Osteocyte (in vitro differentiated cells): ENCODE measurements at regions not wholly inside any gene's neighbourhood (a gene's known extent, or its start where the extent isn't known, plus 50 kb on each side); places are given as distances from the start of the nearest gene placed in this dataset.

Experiments used
- DNase-seq: peaks from one replicate; pipeline ENCODE4 v3.0.0; 2021; ENCODE audit warnings: mixed read lengths; ENCODE audit not compliant: unreplicated experiment; ENCODE audit errors: extremely low spot score
- H3K27ac Mint-ChIP-seq: one replicate; pipeline ENCODE4 v1.8.0; 2021; ENCODE audit warnings: mild to moderate bottlenecking, mixed read lengths; ENCODE audit not compliant: unreplicated experiment
- H3K27me3 Mint-ChIP-seq: one replicate; pipeline ENCODE4 v1.8.0; 2021; ENCODE audit warnings: mixed read lengths; ENCODE audit not compliant: unreplicated experiment
- H3K36me3 Mint-ChIP-seq: one replicate; pipeline ENCODE4 v1.8.0; 2021; ENCODE audit warnings: mixed read lengths; ENCODE audit not compliant: unreplicated experiment
- H3K4me1 Mint-ChIP-seq: one replicate; pipeline ENCODE4 v1.8.0; 2021; ENCODE audit warnings: mixed read lengths; ENCODE audit not compliant: unreplicated experiment
- H3K4me3 Mint-ChIP-seq: one replicate; pipeline ENCODE4 v1.8.0; 2021; ENCODE audit warnings: mild to moderate bottlenecking, moderate library complexity, mixed read lengths; ENCODE audit not compliant: unreplicated experiment
- H3K9me3 Mint-ChIP-seq: one replicate; pipeline ENCODE4 v1.8.0; 2021; ENCODE audit warnings: mixed read lengths; ENCODE audit not compliant: unreplicated experiment
- TF ChIP-seq, protein P1 (sequence below): fragments of 200-600 bp; sonication (generic); IDR thresholded peaks from 2 replicates; pipeline ENCODE4 v1.5.0; 2021; ENCODE audit warnings: antibody characterized with exemption, mild to moderate bottlenecking, moderate library complexity

DNA sequence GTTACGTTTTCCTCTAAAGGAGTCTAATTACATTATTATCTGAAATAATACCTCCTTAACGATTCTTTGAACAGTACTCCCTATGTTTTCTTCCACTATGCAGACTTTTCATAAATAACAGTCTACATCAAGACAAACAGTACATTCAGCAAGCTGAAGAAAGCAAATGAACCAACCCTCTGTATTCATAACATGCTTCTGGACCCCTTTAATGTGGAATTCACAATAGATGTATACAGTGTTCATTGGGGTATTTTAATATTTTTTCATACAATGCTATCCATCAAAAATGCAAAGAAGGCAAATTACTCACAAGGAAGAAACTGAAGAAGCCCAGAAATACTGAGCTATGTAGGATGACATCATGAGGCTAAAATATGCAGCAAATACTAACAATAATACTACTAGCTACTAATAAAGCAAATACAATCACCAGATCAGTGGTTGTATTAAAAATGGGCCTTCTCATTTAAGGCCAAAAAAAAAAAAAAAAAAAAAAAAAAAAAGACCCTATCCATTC is 408.6 kb downstream of the MTX2 start:
- Mint-ChIP-seq H3K27ac (no peak overlapping the region), H3K27me3 (peaks cover 4% of the 10 kb centered on the region), H3K4me3 (no peak overlapping the region), H3K36me3 (no peaks in the 10 kb centered on the region), H3K4me1 (no peaks in the 10 kb centered on the region), H3K9me3 (no peaks in the 10 kb centered on the region)
- TF ChIP-seq, protein P1, sequence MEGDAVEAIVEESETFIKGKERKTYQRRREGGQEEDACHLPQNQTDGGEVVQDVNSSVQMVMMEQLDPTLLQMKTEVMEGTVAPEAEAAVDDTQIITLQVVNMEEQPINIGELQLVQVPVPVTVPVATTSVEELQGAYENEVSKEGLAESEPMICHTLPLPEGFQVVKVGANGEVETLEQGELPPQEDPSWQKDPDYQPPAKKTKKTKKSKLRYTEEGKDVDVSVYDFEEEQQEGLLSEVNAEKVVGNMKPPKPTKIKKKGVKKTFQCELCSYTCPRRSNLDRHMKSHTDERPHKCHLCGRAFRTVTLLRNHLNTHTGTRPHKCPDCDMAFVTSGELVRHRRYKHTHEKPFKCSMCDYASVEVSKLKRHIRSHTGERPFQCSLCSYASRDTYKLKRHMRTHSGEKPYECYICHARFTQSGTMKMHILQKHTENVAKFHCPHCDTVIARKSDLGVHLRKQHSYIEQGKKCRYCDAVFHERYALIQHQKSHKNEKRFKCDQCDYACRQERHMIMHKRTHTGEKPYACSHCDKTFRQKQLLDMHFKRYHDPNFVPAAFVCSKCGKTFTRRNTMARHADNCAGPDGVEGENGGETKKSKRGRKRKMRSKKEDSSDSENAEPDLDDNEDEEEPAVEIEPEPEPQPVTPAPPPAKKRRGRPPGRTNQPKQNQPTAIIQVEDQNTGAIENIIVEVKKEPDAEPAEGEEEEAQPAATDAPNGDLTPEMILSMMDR, result no peak
- DNase-seq, result no peak

DNA sequence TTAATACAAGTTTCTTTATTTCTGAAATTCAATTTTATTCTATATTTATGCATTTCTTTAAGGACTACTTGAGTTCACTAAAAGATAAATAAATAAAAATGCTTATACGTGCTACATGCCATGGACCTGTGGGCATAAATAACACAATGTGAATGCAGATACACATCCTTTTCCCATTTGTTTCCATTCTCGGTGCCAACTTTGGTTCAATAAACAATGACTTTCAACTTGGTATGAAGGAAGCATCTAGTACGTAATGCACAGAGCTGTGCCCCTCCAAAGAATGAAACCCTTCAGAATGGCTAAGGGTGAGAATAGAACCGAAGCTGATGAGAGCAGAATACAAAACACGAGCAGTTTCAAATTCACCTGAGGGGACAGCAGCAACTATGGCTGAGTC is 409.3 kb downstream of the MTX2 start:
- TF ChIP-seq, protein P1, result no peak
- Mint-ChIP-seq H3K27ac (no peak overlapping the region), H3K27me3 (peaks cover 4% of the 10 kb centered on the region), H3K36me3 (no peaks in the 10 kb centered on the region), H3K9me3 (no peaks in the 10 kb centered on the region), H3K4me1 (no peaks in the 10 kb centered on the region), H3K4me3 (no peak overlapping the region)
- DNase-seq, result no peak

DNA sequence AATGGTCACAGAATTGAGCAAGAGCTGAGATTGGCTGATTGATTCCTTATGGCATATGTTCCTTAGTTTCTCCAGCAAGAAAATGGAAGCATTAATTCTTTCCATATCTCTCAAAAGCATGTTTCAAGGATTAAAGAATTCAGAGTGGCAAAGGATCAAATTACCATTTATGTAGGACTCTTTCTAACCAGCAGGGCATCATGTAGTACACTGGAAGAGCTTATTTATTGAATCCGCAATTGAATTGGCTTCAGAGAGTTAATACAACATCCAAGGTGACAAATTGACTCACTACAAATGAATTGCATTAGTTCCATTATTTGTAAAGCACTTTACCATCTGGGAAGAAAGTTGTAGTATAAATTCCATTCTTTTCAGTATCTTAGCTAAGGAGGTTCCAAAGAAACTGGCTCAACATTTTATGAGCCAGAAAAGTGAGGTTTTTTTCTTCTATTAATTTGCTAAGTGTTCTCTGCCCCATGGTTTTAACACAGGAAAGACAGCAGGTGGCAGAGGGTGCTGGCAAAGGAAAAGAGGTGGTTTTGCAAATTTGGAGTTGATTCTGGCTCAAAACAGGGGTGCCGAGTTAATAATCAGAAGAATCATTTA is 409.9 kb downstream of the MTX2 start:
- Mint-ChIP-seq H3K27me3 (peaks cover 4% of the 10 kb centered on the region), H3K36me3 (no peaks in the 10 kb centered on the region), H3K9me3 (no peaks in the 10 kb centered on the region), H3K4me3 (no peak overlapping the region), H3K27ac (no peak overlapping the region), H3K4me1 (no peaks in the 10 kb centered on the region)
- TF ChIP-seq, protein P1, result no peak
- no peak for DNase-seq

DNA sequence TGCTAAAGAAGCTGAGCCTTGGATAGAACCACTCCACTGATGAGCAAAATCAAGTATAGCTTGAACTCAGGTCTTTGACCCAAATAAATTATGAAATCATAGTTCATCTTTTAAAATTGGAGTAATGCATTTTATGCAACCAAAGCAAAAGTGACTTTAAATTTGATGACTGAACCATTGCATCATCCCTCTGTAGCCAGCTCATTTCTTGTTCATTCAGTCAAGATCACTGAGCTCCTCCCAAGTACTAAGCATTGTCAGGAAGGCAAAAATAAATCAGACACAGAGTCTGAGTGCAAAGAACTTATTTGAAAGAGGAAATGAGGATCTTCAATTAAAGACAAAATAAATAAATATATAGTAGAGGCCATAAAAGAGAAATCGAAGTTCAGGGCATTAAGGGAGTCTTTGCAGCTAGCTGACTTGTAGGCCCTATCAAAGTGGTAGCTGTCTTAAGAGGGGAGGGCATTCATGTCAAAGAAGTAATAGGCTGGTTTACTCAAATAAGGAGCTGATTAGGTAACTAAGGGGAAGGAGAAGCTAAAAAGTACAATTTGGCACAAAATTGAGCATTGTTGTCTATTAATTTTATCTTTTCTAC is 411.8 kb downstream of the MTX2 start:
- DNase-seq, result no peak
- peaks cover 4% of the 10 kb centered on the region for H3K27me3 Mint-ChIP-seq
- TF ChIP-seq, protein P1, result no peak
- no peak overlapping the region for H3K27ac Mint-ChIP-seq
- H3K4me1 Mint-ChIP-seq, result no peaks in the 10 kb centered on the region
- H3K9me3 Mint-ChIP-seq, result no peaks in the 10 kb centered on the region
- H3K36me3 Mint-ChIP-seq, result no peaks in the 10 kb centered on the region
- no peak overlapping the region for H3K4me3 Mint-ChIP-seq

DNA sequence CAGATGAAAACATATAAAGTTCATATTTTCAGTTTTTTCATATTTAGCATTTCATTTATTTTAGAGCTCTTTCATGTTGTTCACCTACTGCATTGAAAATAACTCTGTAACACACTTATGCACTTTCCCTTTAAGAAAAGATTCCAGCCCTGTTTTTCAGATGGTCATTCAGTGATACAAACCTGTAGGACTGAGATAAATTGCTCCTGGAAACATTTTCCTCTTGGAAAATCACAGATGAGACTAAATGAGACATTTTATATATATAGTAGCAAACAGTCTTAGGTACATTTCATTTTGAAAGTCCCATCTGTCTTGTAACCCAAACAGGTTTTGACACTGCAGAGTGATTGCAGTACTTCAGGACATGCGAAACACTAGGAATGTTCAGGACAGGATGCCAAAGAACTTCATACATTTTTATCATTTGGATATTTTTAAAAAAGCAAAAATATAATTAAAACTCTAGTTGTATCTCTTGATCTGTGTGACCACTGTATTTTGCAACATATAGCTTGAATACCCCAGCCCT is 412.4 kb downstream of the MTX2 start:
- Mint-ChIP-seq H3K4me1 (no peaks in the 10 kb centered on the region), H3K36me3 (no peaks in the 10 kb centered on the region), H3K27me3 (peaks cover 4% of the 10 kb centered on the region), H3K4me3 (no peak overlapping the region), H3K27ac (no peak overlapping the region), H3K9me3 (no peaks in the 10 kb centered on the region)
- TF ChIP-seq, protein P1, result no peak
- no peak for DNase-seq
